Large intestine (tissue), 3 donors: ENCODE measurements at regions not wholly inside any gene's neighbourhood (a gene's known extent, or its start where the extent isn't known, plus 50 kb on each side); places are given as distances from the start of the nearest gene placed in this dataset.

Experiments used
- DNase-seq, 2 donors: peaks; one replicate each; pipeline versions ENCODE4 v3.0.0 to v3.0.0-alpha.2; 2013
- H3K27ac ChIP-seq: one replicate; pipeline ENCODE4 v1.5.1; 2013; ENCODE audit warnings: low read length
- H3K27me3 ChIP-seq: 2 replicates; pipeline ENCODE4 v1.6.1; 2013; ENCODE audit warnings: low read length; ENCODE audit not compliant: control insufficient read depth, insufficient read depth
- H3K36me3 ChIP-seq: 2 replicates; pipeline ENCODE4 v1.6.1; 2013; ENCODE audit warnings: low read length; ENCODE audit not compliant: control insufficient read depth, insufficient read depth
- H3K4me1 ChIP-seq: one replicate; pipeline ENCODE4 v1.6.1; 2013; ENCODE audit warnings: low read length; ENCODE audit not compliant: control insufficient read depth, insufficient read depth
- H3K4me3 ChIP-seq: one replicate; pipeline ENCODE4 v1.5.1; 2013; ENCODE audit warnings: low read length
- H3K9me3 ChIP-seq: one replicate; pipeline ENCODE4 v1.6.1; 2013; ENCODE audit warnings: mild to moderate bottlenecking, low read depth, low read length, moderate library complexity; ENCODE audit not compliant: control insufficient read depth
- WGBS: methylation state at CpG from one replicate; pipeline ENCODE4 v1.1.5; 2013; ENCODE audit warnings: low lambda C conversion rate; ENCODE audit not compliant: insufficient coverage; 5-methylcytosine and 5-hydroxymethylcytosine counted together

DNA sequence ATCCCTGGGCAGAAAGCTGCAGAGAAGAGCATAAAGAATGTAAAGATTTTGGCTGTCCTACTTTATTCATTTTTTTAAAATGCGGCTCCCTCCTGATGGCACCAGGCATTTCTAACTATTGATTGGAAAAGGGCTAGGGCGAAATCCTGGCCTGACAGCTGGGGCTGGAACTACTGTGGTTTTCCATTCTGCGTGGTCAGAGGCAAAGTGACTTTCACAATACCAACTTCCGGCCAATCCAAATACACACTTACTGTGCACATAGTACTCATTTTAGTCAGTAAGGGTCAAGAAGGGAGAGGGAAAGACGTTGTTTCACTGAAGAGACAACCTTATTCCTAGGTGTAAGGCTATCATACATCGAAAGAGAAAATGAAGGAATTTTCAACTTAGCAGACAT, 113.8 kb upstream of the PMFBP1 start:
- Histone ChIP-seq H3K4me3 (no peak overlapping the region), H3K27me3 (no peaks in the 10 kb centered on the region), H3K9me3 (no peaks in the 10 kb centered on the region), H3K4me1 (no peaks in the 10 kb centered on the region), H3K27ac (no peak overlapping the region), H3K36me3 (no peaks in the 10 kb centered on the region)
- no CpG with 5 or more reads among the region's 6 CpGs for WGBS
- DNase-seq, result no peak

DNA sequence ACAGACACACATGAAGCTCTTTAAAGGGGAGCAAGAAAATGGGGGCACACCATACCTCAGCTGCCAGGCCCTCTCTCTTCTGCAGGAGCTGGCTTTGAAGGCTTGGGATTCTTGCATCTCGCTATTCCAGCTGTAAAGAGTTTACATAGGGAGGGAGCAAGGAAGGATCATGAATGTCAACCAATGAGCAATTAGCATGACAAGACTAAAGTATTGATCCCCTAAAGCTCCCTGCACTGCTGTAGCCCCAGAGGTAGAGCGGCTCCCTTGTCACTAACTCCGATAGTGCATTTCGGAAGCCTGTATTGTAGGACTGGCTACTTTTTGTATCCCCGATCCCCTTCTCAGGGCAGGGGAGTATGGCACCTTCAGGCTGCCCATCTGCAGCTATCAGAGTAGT, 113.4 kb upstream of the PMFBP1 start:
- no peaks in the 10 kb centered on the region for H3K27me3 ChIP-seq
- no peaks in the 10 kb centered on the region for H3K9me3 ChIP-seq
- no peak overlapping the region for H3K27ac ChIP-seq
- no peak overlapping the region for H3K4me3 ChIP-seq
- H3K36me3 ChIP-seq, result no peaks in the 10 kb centered on the region
- H3K4me1 ChIP-seq, result no peaks in the 10 kb centered on the region
- DNase-seq, result no peak
- whole genome bisulfite sequencing, result no CpG with 5 or more reads among the region's 5 CpGs

DNA sequence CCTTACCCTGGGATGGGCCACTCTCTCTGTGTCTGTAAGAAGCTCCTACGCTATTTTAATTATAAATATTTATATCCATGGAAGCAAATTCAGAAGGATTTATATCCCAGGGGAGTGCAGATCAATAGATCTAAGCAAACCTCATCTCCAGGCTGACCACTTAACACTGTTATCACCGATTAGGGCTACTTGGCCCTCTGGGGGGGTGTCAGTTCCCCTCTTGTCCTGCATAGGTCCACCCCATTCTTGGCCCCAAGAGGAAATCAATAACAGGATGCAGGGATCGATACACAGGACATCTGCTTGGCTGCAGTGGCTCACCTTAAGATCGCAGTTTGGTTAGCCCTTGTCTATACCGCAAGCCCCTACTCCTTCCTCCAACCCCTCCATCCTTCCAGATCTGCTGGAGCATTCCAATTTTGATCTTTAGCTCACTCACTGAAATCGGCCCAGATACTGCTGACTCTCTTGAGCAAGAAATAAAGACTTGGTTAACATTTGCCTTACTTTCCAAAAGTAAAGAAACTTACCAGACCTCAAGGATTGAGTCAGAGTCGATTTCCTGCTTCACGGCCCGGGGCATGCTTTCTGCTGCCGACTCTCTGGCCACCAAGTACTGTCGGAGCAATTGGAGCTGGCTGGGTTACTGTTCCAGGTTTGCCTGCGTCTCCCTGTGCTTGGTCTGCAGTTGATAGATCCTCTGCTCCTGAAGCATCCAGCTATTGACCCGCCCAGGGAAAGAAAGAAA, 112.3 kb upstream of the PMFBP1 start:
- no peaks in the 10 kb centered on the region for H3K9me3 ChIP-seq
- no peaks in the 10 kb centered on the region for H3K36me3 ChIP-seq
- H3K4me1 ChIP-seq, result no peaks in the 10 kb centered on the region
- H3K4me3 ChIP-seq, result no peak overlapping the region
- 100% methylated on average over 2 of the region's 13 CpGs for WGBS
- no peak overlapping the region for H3K27ac ChIP-seq
- H3K27me3 ChIP-seq, result no peaks in the 10 kb centered on the region
- DNase-seq, result no peak

DNA sequence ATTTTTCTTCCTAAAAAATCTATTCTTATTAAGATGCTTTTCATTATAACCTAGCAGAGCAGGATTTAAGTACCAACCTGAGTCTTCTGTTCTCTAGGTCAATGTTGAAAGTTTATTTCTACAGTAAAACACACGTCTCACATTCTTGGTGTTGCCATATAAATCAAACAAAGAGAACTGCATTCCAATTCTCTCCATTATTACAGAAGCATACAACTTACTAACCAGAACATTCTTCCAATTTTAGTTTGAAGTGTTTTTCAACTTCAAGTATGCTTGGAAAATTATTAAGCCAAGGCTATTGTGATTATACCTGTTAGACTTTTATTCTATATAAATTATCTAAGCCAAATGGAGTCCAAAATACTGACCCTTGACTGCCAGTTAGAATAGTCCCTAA, 110.4 kb upstream of the PMFBP1 start:
- 67% methylated on average over 1 of the region's 1 CpG for WGBS
- DNase-seq, result no peak
- Histone ChIP-seq H3K27ac (no peak overlapping the region), H3K4me3 (no peak overlapping the region), H3K36me3 (no peaks in the 10 kb centered on the region), H3K4me1 (no peaks in the 10 kb centered on the region), H3K9me3 (no peaks in the 10 kb centered on the region), H3K27me3 (no peaks in the 10 kb centered on the region)

DNA sequence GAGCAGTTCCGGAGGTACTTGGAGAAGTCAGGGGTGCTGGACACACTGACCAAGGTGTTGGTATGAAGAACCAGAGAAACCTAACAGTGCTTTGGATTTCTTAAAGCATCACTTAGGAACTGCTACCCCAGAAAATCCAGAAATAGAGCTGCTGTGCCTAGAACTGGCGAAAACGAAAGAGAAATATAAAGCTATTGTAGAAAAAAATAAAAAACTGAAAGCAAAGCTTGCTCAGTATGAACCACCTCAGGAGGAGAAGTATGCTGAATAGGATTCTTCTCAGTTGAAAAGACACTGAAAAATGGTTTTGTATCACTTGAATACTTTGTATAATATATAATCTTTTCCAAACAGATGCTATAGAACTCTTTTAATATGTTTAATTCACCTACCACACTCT, 106.3 kb upstream of the PMFBP1 start:
- Histone ChIP-seq H3K4me1 (no peaks in the 10 kb centered on the region), H3K36me3 (no peaks in the 10 kb centered on the region), H3K4me3 (no peak overlapping the region), H3K27ac (no peak overlapping the region), H3K27me3 (no peaks in the 10 kb centered on the region), H3K9me3 (no peaks in the 10 kb centered on the region)
- WGBS, result 100% methylated on average over 2 of the region's 3 CpGs
- no peak for DNase-seq

DNA sequence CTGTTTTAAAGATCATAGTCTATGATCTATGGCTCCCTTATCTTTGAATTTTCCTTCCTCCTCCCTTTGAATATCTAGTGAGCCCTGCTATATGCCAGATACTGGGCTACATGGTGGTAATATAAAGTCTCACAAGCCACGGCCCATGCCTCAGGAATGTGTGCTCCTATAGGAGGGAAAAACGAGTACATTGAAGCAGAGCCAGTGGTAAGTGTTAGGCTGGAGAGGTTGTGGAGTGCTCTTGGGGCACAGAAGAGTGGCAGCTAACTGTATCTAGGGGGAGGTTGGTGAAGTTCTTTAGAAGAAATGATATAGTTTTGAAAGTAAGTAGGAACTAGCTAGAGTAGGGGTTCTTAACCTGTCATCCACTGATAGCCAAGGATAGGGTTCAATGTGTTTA, 105.8 kb upstream of the PMFBP1 start:
- Histone ChIP-seq H3K27ac (no peak overlapping the region), H3K36me3 (no peaks in the 10 kb centered on the region), H3K4me3 (no peak overlapping the region), H3K4me1 (no peaks in the 10 kb centered on the region), H3K9me3 (no peaks in the 10 kb centered on the region), H3K27me3 (no peaks in the 10 kb centered on the region)
- DNase-seq, result no peak
- WGBS, result 86% methylated on average over 1 of the region's 2 CpGs

DNA sequence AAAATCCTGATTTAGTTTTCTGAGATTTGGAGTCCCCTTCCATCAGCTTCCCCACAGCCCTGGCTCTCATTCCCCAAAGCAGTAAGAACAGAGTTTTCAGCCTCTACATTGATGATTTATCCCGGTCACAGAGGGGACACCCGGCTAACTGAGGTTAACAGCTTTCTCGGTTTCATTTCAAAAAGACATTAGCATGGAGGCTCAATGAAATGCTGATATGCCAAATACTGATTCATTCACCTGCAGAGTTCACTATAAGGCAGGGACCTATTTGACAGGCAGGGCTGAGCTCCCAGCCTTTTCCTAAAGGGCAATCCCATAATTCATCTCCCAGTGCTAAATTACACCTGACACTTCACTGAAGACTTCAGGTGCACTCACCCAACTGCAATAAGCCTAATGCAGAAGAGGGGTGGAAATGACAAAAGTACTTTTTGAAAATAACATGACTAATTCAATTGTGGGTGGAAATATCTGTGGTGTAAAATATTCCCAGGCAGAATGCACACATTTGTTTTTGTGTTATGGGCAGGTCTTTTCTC, 99.8 kb upstream of the PMFBP1 start:
- H3K4me1 ChIP-seq, result peaks cover 12% of the 10 kb centered on the region
- H3K9me3 ChIP-seq, result no peaks in the 10 kb centered on the region
- no peaks in the 10 kb centered on the region for H3K27me3 ChIP-seq
- DNase-seq, result no peak
- no CpG with 5 or more reads among the region's 3 CpGs for WGBS
- H3K4me3 ChIP-seq, result no peak overlapping the region
- no peak overlapping the region for H3K27ac ChIP-seq
- H3K36me3 ChIP-seq, result no peaks in the 10 kb centered on the region

DNA sequence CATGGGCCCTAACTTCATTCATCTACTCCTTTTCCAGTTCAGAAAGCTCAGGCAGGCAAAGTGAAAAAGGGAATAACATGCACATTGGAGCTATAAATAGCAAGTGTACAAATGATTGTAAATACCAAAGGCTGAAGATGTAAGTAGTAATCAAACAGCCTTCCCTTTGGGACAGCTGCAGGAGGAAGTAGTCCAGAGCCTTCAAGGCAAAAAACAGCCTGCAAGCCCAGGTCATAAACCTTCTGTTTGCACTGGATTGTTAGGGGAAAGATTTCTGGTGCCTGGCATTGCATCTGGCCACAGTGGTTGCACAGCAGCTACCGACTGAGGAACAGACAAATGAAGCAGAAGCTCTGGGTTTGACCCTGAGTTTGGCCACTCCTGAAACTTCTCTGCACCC, 98.6 kb upstream of the PMFBP1 start:
- peak in 1 of 2 donors; percentile 46 for DNase-seq
- H3K4me3 ChIP-seq, result no peak overlapping the region
- H3K4me1 ChIP-seq, result peaks cover 12% of the 10 kb centered on the region
- H3K36me3 ChIP-seq, result no peaks in the 10 kb centered on the region
- no CpG with 5 or more reads among the region's 1 CpG for WGBS
- H3K27me3 ChIP-seq, result no peaks in the 10 kb centered on the region
- no peaks in the 10 kb centered on the region for H3K9me3 ChIP-seq
- peak overlapping the region; percentile 39 for H3K27ac ChIP-seq

DNA sequence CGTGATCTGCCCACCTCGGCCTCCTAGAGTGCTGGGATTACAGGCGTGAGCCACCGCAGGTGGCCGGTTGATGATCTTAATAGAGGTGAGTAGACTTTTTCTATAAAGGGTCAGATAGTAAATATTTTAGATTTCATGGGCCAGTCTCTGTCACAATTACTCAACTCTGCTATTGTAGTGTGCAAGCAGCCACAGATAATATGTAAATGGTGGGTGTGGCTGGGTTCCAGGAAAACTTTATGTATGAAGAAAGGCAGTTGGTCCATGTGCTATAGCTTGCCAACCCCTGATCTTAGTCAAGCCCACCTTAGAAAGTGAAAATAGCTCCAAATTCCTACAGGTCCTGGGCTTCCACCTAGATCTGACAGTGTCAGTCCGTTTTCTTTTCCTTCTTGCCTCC, 94.9 kb upstream of the PMFBP1 start:
- H3K4me3 ChIP-seq, result no peak overlapping the region
- peak in 1 of 2 donors; percentile 25 for DNase-seq
- WGBS, result no CpG with 5 or more reads among the region's 6 CpGs
- no peaks in the 10 kb centered on the region for H3K36me3 ChIP-seq
- H3K9me3 ChIP-seq, result no peaks in the 10 kb centered on the region
- peaks cover 25% of the 10 kb centered on the region for H3K4me1 ChIP-seq
- no peaks in the 10 kb centered on the region for H3K27me3 ChIP-seq
- H3K27ac ChIP-seq, result no peak overlapping the region

DNA sequence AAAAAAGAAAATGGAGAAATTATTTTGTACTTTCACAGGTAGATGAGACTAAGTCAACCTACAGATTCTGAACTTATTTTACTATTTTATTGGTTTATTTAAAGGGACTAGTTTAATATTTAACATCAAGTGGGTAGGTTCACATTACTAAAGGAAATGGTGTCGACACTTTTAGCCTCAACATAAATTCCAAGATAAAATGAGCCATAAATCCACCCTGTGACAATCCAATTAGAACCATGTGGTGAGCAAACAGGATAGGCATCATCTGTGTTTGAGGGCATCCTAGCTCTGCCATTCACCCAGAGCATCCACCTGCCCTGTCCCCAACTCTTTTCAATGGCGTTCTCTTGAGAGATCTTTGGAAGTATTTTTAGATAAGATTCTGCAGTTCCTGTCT, 92.8 kb upstream of the PMFBP1 start:
- no peaks in the 10 kb centered on the region for H3K27me3 ChIP-seq
- H3K4me3 ChIP-seq, result no peak overlapping the region
- WGBS, result no CpG with 5 or more reads among the region's 2 CpGs
- no peaks in the 10 kb centered on the region for H3K36me3 ChIP-seq
- H3K27ac ChIP-seq, result peak overlapping the region; percentile 74
- H3K4me1 ChIP-seq, result peaks cover 15% of the 10 kb centered on the region
- H3K9me3 ChIP-seq, result no peaks in the 10 kb centered on the region
- DNase-seq, result peak; percentile 41 to 80

DNA sequence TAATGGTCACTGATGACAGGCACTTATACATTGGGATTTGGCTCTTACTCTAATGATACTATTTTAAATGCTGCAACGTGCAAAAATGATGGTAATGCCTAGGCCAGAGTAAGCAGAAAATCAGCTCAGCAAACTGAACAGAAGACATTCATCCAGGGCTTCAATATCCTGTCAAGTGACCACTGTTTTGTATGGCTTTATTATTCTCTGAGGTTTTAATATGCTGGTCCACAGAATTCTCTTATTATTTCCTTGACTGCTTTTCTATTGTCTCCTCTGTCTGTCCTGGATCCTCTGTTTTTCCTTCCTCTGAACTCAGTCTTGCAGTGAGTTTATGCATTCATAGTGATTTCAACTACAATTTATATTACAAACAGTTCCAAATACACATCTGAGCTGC, 90.8 kb upstream of the PMFBP1 start:
- no CpG with 5 or more reads among the region's 1 CpG for WGBS
- Histone ChIP-seq H3K4me3 (no peak overlapping the region), H3K27me3 (no peaks in the 10 kb centered on the region), H3K4me1 (peaks cover 13% of the 10 kb centered on the region), H3K9me3 (no peaks in the 10 kb centered on the region), H3K36me3 (no peaks in the 10 kb centered on the region), H3K27ac (no peak overlapping the region)
- DNase-seq, result no peak
